DOHH2 (cell line): ENCODE measurements at regions not wholly inside any gene's neighbourhood (a gene's known extent, or its start where the extent isn't known, plus 50 kb on each side); places are given as distances from the start of the nearest gene placed in this dataset.

Experiments
- H3F3A ChIP-seq: fragments of 200-600 bp; sonication (generic), shearing (Covaris generic); 2 replicates; pipeline ENCODE4 v1.6.0; 2016; ENCODE audit warnings: antibody characterized with exemption, mild to moderate bottlenecking; ENCODE audit not compliant: control insufficient read depth, insufficient read depth
- H3K27ac ChIP-seq: fragments of 200-600 bp; sonication (generic); 2 replicates; pipeline ENCODE4 v1.5.1; 2014; ENCODE audit warnings: low read depth, mild to moderate bottlenecking, low read length, moderate library complexity
- H3K27me3 ChIP-seq: fragments of 200-600 bp; sonication (generic); 2 replicates; pipeline ENCODE4 v1.6.1; 2014; ENCODE audit warnings: mild to moderate bottlenecking, low read length, mixed read lengths; ENCODE audit not compliant: control insufficient read depth
- H3K36me3 ChIP-seq: fragments of 200-600 bp; sonication (generic); 2 replicates; pipeline ENCODE4 v1.6.1; 2014; ENCODE audit warnings: mild to moderate bottlenecking, low read length, moderate library complexity, mixed read lengths; ENCODE audit not compliant: control insufficient read depth
- H3K4me1 ChIP-seq: fragments of 200-600 bp; sonication (generic); 2 replicates; pipeline ENCODE4 v1.6.1; 2014; ENCODE audit warnings: mild to moderate bottlenecking, low read length, mixed read lengths; ENCODE audit not compliant: control insufficient read depth
- H3K4me2 ChIP-seq: fragments of 200-600 bp; sonication (generic); 2 replicates; pipeline ENCODE4 v1.6.0; 2014; ENCODE audit warnings: mild to moderate bottlenecking, low read length, moderate library complexity
- H3K4me3 ChIP-seq: fragments of 200-600 bp; sonication (generic); 2 replicates; pipeline ENCODE4 v1.5.1; 2014; ENCODE audit warnings: mild to moderate bottlenecking, low read length, mixed read lengths
- H3K79me2 ChIP-seq: fragments of 200-600 bp; sonication (generic); 2 replicates; pipeline ENCODE4 v1.6.1; 2014; ENCODE audit warnings: mild to moderate bottlenecking, low read length, mixed read lengths; ENCODE audit not compliant: control insufficient read depth
- H3K9me2 ChIP-seq: fragments of 200-600 bp; sonication (generic); replicated peaks from 2 replicates; pipeline ENCODE4 v1.6.1; 2014; ENCODE audit warnings: mild to moderate bottlenecking, low read length, mixed read lengths; ENCODE audit not compliant: control insufficient read depth
- H3K9me3 ChIP-seq: fragments of 200-600 bp; sonication (generic); 2 replicates; pipeline ENCODE4 v1.6.1; 2014; ENCODE audit warnings: antibody characterized with exemption, low read length, mixed read lengths; ENCODE audit not compliant: control insufficient read depth, insufficient read depth
- H4K20me1 ChIP-seq: fragments of 200-600 bp; sonication (generic); 2 replicates; pipeline ENCODE4 v1.6.0; 2014; ENCODE audit warnings: low read depth, mild to moderate bottlenecking, antibody characterized with exemption, low read length, moderate library complexity; ENCODE audit not compliant: control insufficient read depth, insufficient read depth
- CTCF ChIP-seq: fragments of 200-600 bp; sonication (generic); IDR thresholded peaks from one replicate; pipeline ENCODE4 v1.5.1; 2014; ENCODE audit warnings: antibody characterized with exemption, mild to moderate bottlenecking, low read depth, low read length; ENCODE audit not compliant: poor library complexity, severe bottlenecking
- EZH2phosphoT487 ChIP-seq: fragments of 200-600 bp; sonication (generic); IDR thresholded peaks from 2 replicates; pipeline ENCODE4 v1.6.1; 2017; ENCODE audit warnings: borderline replicate concordance, mild to moderate bottlenecking, antibody characterized with exemption, low read length, moderate library complexity, mixed read lengths

- no peaks in the 10 kb centered on the region; the same call in 1 of the 2 replicates for H3K4me1 ChIP-seq
- H3K36me3 ChIP-seq, result no peaks in the 10 kb centered on the region
- H3K27ac ChIP-seq, result no peak overlapping the region
- H4K20me1 ChIP-seq, result no peaks in the 10 kb centered on the region
- no peak overlapping the region for H3K4me2 ChIP-seq
- no peaks in the 10 kb centered on the region for H3K27me3 ChIP-seq
- H3K79me2 ChIP-seq, result no peaks in the 10 kb centered on the region
- no peak for TF ChIP-seq CTCF
- no peak for TF ChIP-seq EZH2phosphoT487
- peaks cover 18% of the 10 kb centered on the region for H3K9me3 ChIP-seq
- H3K9me2 ChIP-seq, result no peaks in the 10 kb centered on the region
- H3K4me3 ChIP-seq, result no peak overlapping the region
- H3F3A ChIP-seq, result no peaks in the 10 kb centered on the region
These were observed 61.6 kb upstream of the CXCR4 start for GRCh38 chr2:136179602-136179975.

GRCh38 chr2:136178941-136179601, 61.1 kb upstream of the CXCR4 start:
- Histone ChIP-seq H4K20me1 (no peaks in the 10 kb centered on the region), H3K79me2 (no peaks in the 10 kb centered on the region), H3K36me3 (no peaks in the 10 kb centered on the region), H3K4me3 (no peak overlapping the region), H3K9me2 (no peaks in the 10 kb centered on the region), H3K9me3 (peaks cover 18% of the 10 kb centered on the region), H3K27ac (no peak overlapping the region), H3K27me3 (no peaks in the 10 kb centered on the region), H3F3A (no peaks in the 10 kb centered on the region), H3K4me1 (no peaks in the 10 kb centered on the region; the same call in 1 of the 2 replicates), H3K4me2 (no peak overlapping the region)
- TF ChIP-seq EZH2phosphoT487 (no peak), CTCF (no peak)

- Histone ChIP-seq H3F3A (no peaks in the 10 kb centered on the region), H3K9me2 (no peaks in the 10 kb centered on the region), H3K4me2 (no peak overlapping the region), H3K9me3 (peaks cover 11% of the 10 kb centered on the region; the same call in 1 of the 2 replicates), H3K79me2 (no peaks in the 10 kb centered on the region), H4K20me1 (no peaks in the 10 kb centered on the region), H3K4me1 (peaks cover 16% of the 10 kb centered on the region), H3K27ac (no peak overlapping the region), H3K36me3 (no peaks in the 10 kb centered on the region), H3K4me3 (no peak overlapping the region), H3K27me3 (no peaks in the 10 kb centered on the region)
- TF ChIP-seq EZH2phosphoT487 (no peak), CTCF (no peak)
These were observed 57.9 kb upstream of the CXCR4 start for GRCh38 chr2:136175868-136176267.
